ENCODE measurements at regions not wholly inside any gene's neighbourhood (a gene's known extent, or its start where the extent isn't known, plus 50 kb on each side); places are given as distances from the start of the nearest gene placed in this dataset.

DNA sequence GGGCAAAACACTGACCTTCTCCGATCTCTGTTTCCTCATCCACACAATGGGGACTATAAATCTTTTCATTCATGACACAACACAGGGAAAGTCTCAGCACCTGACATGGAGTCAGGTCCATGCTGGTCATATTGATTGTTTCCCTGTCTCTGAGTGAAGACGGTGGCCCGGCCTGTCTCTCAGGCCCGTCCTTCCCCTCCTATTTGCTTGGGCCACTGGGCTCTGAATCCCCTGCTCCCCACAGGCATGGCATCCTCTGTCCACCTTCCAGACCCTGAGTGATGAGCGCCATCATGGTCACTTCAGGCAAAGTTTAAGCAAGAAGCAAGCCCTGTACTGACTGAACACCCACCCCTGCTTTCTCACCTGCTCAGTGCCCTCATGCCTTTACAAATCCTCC is 113.3 kb upstream of the ALX4 start:
- TF ChIP-seq POLR2A (IDR thresholded peaks at IDR 0.05), result no peak
- TF ChIP-seq, protein P1, sequence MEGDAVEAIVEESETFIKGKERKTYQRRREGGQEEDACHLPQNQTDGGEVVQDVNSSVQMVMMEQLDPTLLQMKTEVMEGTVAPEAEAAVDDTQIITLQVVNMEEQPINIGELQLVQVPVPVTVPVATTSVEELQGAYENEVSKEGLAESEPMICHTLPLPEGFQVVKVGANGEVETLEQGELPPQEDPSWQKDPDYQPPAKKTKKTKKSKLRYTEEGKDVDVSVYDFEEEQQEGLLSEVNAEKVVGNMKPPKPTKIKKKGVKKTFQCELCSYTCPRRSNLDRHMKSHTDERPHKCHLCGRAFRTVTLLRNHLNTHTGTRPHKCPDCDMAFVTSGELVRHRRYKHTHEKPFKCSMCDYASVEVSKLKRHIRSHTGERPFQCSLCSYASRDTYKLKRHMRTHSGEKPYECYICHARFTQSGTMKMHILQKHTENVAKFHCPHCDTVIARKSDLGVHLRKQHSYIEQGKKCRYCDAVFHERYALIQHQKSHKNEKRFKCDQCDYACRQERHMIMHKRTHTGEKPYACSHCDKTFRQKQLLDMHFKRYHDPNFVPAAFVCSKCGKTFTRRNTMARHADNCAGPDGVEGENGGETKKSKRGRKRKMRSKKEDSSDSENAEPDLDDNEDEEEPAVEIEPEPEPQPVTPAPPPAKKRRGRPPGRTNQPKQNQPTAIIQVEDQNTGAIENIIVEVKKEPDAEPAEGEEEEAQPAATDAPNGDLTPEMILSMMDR (IDR thresholded peaks at IDR 0.05), result no peak

Measured in suprapubic skin (tissue), 3 donors.